OCI-LY1 (cell line): ENCODE measurements at regions not wholly inside any gene's neighbourhood (a gene's known extent, or its start where the extent isn't known, plus 50 kb on each side); places are given as distances from the start of the nearest gene placed in this dataset.

Experiments used
- H2AFZ ChIP-seq: fragments of 200-600 bp; sonication (generic), shearing (Covaris generic); 2 replicates; pipeline ENCODE4 v1.6.0; 2014; ENCODE audit warnings: antibody characterized with exemption, mild to moderate bottlenecking, low read length
- H3F3A ChIP-seq: fragments of 200-600 bp; sonication (generic), shearing (Covaris generic); 2 replicates; pipeline ENCODE4 v1.6.0; 2014; ENCODE audit warnings: mild to moderate bottlenecking, antibody characterized with exemption, low read length, moderate library complexity; ENCODE audit not compliant: insufficient read depth
- H3K27ac ChIP-seq: fragments of 200-600 bp; sonication (generic); 2 replicates; pipeline ENCODE4 v1.5.1; 2014; ENCODE audit warnings: low read length, mixed run types, mild to moderate bottlenecking, low read depth; ENCODE audit not compliant: poor library complexity, severe bottlenecking
- H3K27me3 ChIP-seq: fragments of 200-600 bp; sonication (generic); 2 replicates; pipeline ENCODE4 v1.6.0; 2014; ENCODE audit warnings: antibody characterized with exemption, mild to moderate bottlenecking, low read length, moderate library complexity; ENCODE audit not compliant: insufficient read depth
- H3K36me3 ChIP-seq: fragments of 200-600 bp; sonication (generic); 2 replicates; pipeline ENCODE4 v1.6.1; 2014; ENCODE audit warnings: mild to moderate bottlenecking, antibody characterized with exemption, low read length, moderate library complexity, mixed read lengths; ENCODE audit not compliant: insufficient read depth
- H3K4me1 ChIP-seq: fragments of 200-600 bp; sonication (generic); 2 replicates; pipeline ENCODE4 v1.5.1; 2014; ENCODE audit warnings: mild to moderate bottlenecking, low read length, moderate library complexity; ENCODE audit not compliant: insufficient read depth, severe bottlenecking
- H3K4me2 ChIP-seq: fragments of 200-600 bp; sonication (generic), shearing (Covaris generic); 2 replicates; pipeline ENCODE4 v1.6.1; 2014; ENCODE audit warnings: low read length
- H3K4me3 ChIP-seq: fragments of 200-600 bp; sonication (generic); 2 replicates; pipeline ENCODE4 v1.5.1; 2014; ENCODE audit warnings: low read length, low read depth, mild to moderate bottlenecking, mixed read lengths; ENCODE audit not compliant: poor library complexity, severe bottlenecking
- H3K79me2 ChIP-seq: fragments of 200-600 bp; shearing (Covaris generic); 2 replicates; pipeline ENCODE4 v1.6.1; 2016; ENCODE audit warnings: mixed run types, low read length, mixed read lengths; ENCODE audit not compliant: insufficient read depth
- H3K9ac ChIP-seq: fragments of 200-600 bp; sonication (generic), shearing (Covaris generic); 2 replicates; pipeline ENCODE4 v1.6.1; 2014; ENCODE audit warnings: mild to moderate bottlenecking, low read length, mixed read lengths
- H3K9me2 ChIP-seq: fragments of 200-600 bp; sonication (generic), shearing (Covaris generic); 2 replicates; pipeline ENCODE4 v1.6.1; 2014; ENCODE audit warnings: low read depth, mild to moderate bottlenecking, low read length, mixed read lengths
- H3K9me3 ChIP-seq: fragments of 200-600 bp; shearing (Covaris generic); 2 replicates; pipeline ENCODE4 v1.6.1; 2014; ENCODE audit warnings: low read length, mixed read lengths
- H4K20me1 ChIP-seq: fragments of 200-600 bp; sonication (generic), shearing (Covaris generic); 2 replicates; pipeline ENCODE4 v1.6.0; 2016; ENCODE audit warnings: mild to moderate bottlenecking, low read length; ENCODE audit not compliant: insufficient read depth
- CTCF ChIP-seq: fragments of 200-600 bp; sonication (generic), shearing (Covaris generic); IDR thresholded peaks from 2 replicates; pipeline ENCODE4 v1.5.1; 2017; ENCODE audit warnings: mild to moderate bottlenecking, antibody characterized with exemption, low read length, moderate library complexity, mixed read lengths
- EZH2 ChIP-seq: fragments of 200-600 bp; sonication (generic), shearing (Covaris generic); IDR thresholded peaks from 2 replicates; pipeline ENCODE4 v1.8.0; 2017; ENCODE audit warnings: borderline replicate concordance, mixed run types, mild to moderate bottlenecking, antibody characterized with exemption, low read length, moderate library complexity, mixed read lengths

GRCh38 chr1:57633881-57634280 is 210.0 kb upstream of the DAB1 start:
- no peaks in the 10 kb centered on the region for H4K20me1 ChIP-seq
- H3K9me2 ChIP-seq, result no peaks in the 10 kb centered on the region
- H3K9ac ChIP-seq, result no peak overlapping the region
- H3K4me1 ChIP-seq, result no peaks in the 10 kb centered on the region
- H2AFZ ChIP-seq, result no peak overlapping the region
- no peaks in the 10 kb centered on the region for H3F3A ChIP-seq
- TF ChIP-seq EZH2, result no peak
- TF ChIP-seq CTCF, result no peak
- no peaks in the 10 kb centered on the region for H3K27me3 ChIP-seq
- no peaks in the 10 kb centered on the region for H3K9me3 ChIP-seq
- no peak overlapping the region for H3K4me2 ChIP-seq
- no peak overlapping the region for H3K4me3 ChIP-seq
- no peaks in the 10 kb centered on the region for H3K36me3 ChIP-seq
- no peak overlapping the region for H3K27ac ChIP-seq
- H3K79me2 ChIP-seq, result no peaks in the 10 kb centered on the region

GRCh38 chr1:57633056-57633455 is 209.2 kb upstream of the DAB1 start:
- Histone ChIP-seq H3K27me3 (no peaks in the 10 kb centered on the region), H3K79me2 (no peaks in the 10 kb centered on the region), H3K9ac (no peak overlapping the region), H3K4me1 (no peaks in the 10 kb centered on the region), H3K9me2 (no peaks in the 10 kb centered on the region), H4K20me1 (no peaks in the 10 kb centered on the region), H2AFZ (no peak overlapping the region), H3K36me3 (no peaks in the 10 kb centered on the region), H3K9me3 (no peaks in the 10 kb centered on the region), H3F3A (no peaks in the 10 kb centered on the region), H3K4me3 (no peak overlapping the region), H3K4me2 (no peak overlapping the region), H3K27ac (no peak overlapping the region)
- TF ChIP-seq EZH2 (no peak), CTCF (no peak)

GRCh38 chr1:57632401-57632800 is 208.5 kb upstream of the DAB1 start:
- Histone ChIP-seq H3K79me2 (no peaks in the 10 kb centered on the region), H3K4me2 (no peak overlapping the region), H2AFZ (no peak overlapping the region), H3F3A (no peaks in the 10 kb centered on the region), H3K9me3 (no peaks in the 10 kb centered on the region), H3K9me2 (no peaks in the 10 kb centered on the region), H3K36me3 (no peaks in the 10 kb centered on the region), H3K4me1 (no peaks in the 10 kb centered on the region), H3K27me3 (no peaks in the 10 kb centered on the region), H3K9ac (no peak overlapping the region), H3K27ac (no peak overlapping the region), H3K4me3 (no peak overlapping the region), H4K20me1 (no peaks in the 10 kb centered on the region)
- TF ChIP-seq EZH2, result no peak
- no peak for TF ChIP-seq CTCF
